HG03196 (cell line): ENCODE measurements at regions not wholly inside any gene's neighbourhood (a gene's known extent, or its start where the extent isn't known, plus 50 kb on each side); places are given as distances from the start of the nearest gene placed in this dataset.

ENCODE experiments used
- ATAC-seq: cut with Tn5 transposase; IDR thresholded peaks from one replicate; pipeline ENCODE4 v1.9.1; 2021; ENCODE audit not compliant: unreplicated experiment

- no peak for ATAC-seq
Measured at GRCh38 chr9:105188746-105189145, 55.7 kb upstream of the SLC44A1 start.

- no peak for ATAC-seq
Measured at GRCh38 chr9:105191508-105192121, 52.8 kb upstream of the SLC44A1 start.

GRCh38 chr9:105193560-105193959, 50.9 kb upstream of the SLC44A1 start:
- ATAC-seq, result no peak

- no peak for ATAC-seq
Measured at GRCh38 chr9:105194234-105194633, 50.2 kb upstream of the SLC44A1 start.
